CD14-positive monocyte (primary cell): ENCODE measurements at regions not wholly inside any gene's neighbourhood (a gene's known extent, or its start where the extent isn't known, plus 50 kb on each side); places are given as distances from the start of the nearest gene placed in this dataset.

ENCODE experiments used
- DNase-seq, 3 donors: peaks; one replicate each; pipeline ENCODE4 v3.0.0-alpha.2; 2011 to 2022
- H2AFZ ChIP-seq: 2 replicates; pipeline ENCODE4 v1.6.0; 2012; ENCODE audit warnings: mild to moderate bottlenecking, low read depth, low read length, inconsistent platforms; ENCODE audit not compliant: insufficient read depth, poor library complexity, severe bottlenecking
- H3K27ac ChIP-seq, 2 donors: 1 replicate in 1 of 2; 2 replicates in 1 of 2; pipeline ENCODE4 v1.5.1; 2012 to 2013; ENCODE audit warnings: low read length in 2 of 2, control low read depth in 1 of 2, inconsistent platforms in 1 of 2, low read depth in 1 of 2, mild to moderate bottlenecking in 1 of 2
- H3K27me3 ChIP-seq, 2 donors: one replicate each; pipeline versions ENCODE4 v1.6.0 to v1.6.1; 2011 to 2013; ENCODE audit warnings: low read length in 2 of 2; ENCODE audit not compliant: control insufficient read depth in 2 of 2, insufficient read depth in 2 of 2
- H3K36me3 ChIP-seq, 2 donors: replicated peaks in 1 of 2; 1 replicate in 1 of 2; 2 replicates in 1 of 2; pipeline versions ENCODE4 v1.5.1 to v1.6.1; 2012 to 2013; ENCODE audit warnings: low read length in 2 of 2, control low read depth in 1 of 2, inconsistent platforms in 1 of 2, mild to moderate bottlenecking in 1 of 2; ENCODE audit not compliant: insufficient read depth in 2 of 2, control insufficient read depth in 1 of 2
- H3K4me1 ChIP-seq, 2 donors: 1 replicate in 1 of 2; 2 replicates in 1 of 2; pipeline versions ENCODE4 v1.5.1 to v1.6.1; 2012 to 2013; ENCODE audit warnings: low read length in 2 of 2, control low read depth in 1 of 2, inconsistent platforms in 1 of 2, mild to moderate bottlenecking in 1 of 2, moderate library complexity in 1 of 2; ENCODE audit not compliant: insufficient read depth in 2 of 2, control insufficient read depth in 1 of 2
- H3K4me2 ChIP-seq: replicated peaks from 2 replicates; pipeline ENCODE3; 2012; ENCODE audit warnings: low read length, moderate library complexity, mild to moderate bottlenecking; ENCODE audit not compliant: poor library complexity, severe bottlenecking; ENCODE audit errors: extremely low read depth
- H3K4me3 ChIP-seq, 3 experiments: fragments of 200-600 bp in 1 of 3; sonication (generic) in 1 of 3; replicated peaks in 1 of 3; 1 replicate in 2 of 3; 2 replicates in 1 of 3; pipeline ENCODE4 v1.5.1; 2011 to 2013; ENCODE audit warnings: low read length in 3 of 3, mild to moderate bottlenecking in 3 of 3, control low read depth in 2 of 3, low read depth in 2 of 3, inconsistent platforms in 1 of 3, moderate library complexity in 1 of 3
- H3K79me2 ChIP-seq: 2 replicates; pipeline ENCODE4 v1.6.0; 2012; ENCODE audit warnings: mild to moderate bottlenecking, control low read depth, inconsistent platforms, low read length, moderate library complexity; ENCODE audit not compliant: insufficient read depth
- H3K9ac ChIP-seq: 2 replicates; pipeline ENCODE4 v1.6.0; 2017; ENCODE audit warnings: low read length, mild to moderate bottlenecking; ENCODE audit not compliant: insufficient read depth, poor library complexity, severe bottlenecking
- H3K9me3 ChIP-seq, 2 donors: replicated peaks in 1 of 2; 1 replicate in 1 of 2; 2 replicates in 1 of 2; pipeline versions ENCODE4 v1.5.1 to v1.6.1; 2012 to 2013; ENCODE audit warnings: low read length in 2 of 2, control low read depth in 1 of 2; ENCODE audit not compliant: control insufficient read depth in 1 of 2, insufficient read depth in 1 of 2
- H4K20me1 ChIP-seq: 2 replicates; pipeline ENCODE4 v1.6.0; 2012; ENCODE audit warnings: mild to moderate bottlenecking, low read length, control low read depth, moderate library complexity; ENCODE audit not compliant: insufficient read depth
- H3K27ac Mint-ChIP-seq, 7 donors: one replicate each; pipeline ENCODE4 v1.8.0; 2020; ENCODE audit warnings: mild to moderate bottlenecking in 7 of 7, mixed read lengths in 7 of 7, moderate library complexity in 6 of 7, inconsistent platforms in 2 of 7
- H3K27me3 Mint-ChIP-seq, 3 donors: one replicate each; pipeline ENCODE4 v1.8.0; 2021 to 2022; ENCODE audit warnings: low read depth in 3 of 3, mild to moderate bottlenecking in 3 of 3, mixed read lengths in 3 of 3, moderate library complexity in 3 of 3, inconsistent platforms in 1 of 3
- H3K36me3 Mint-ChIP-seq, 2 donors: one replicate each; pipeline ENCODE4 v1.8.0; 2020; ENCODE audit warnings: mixed read lengths in 2 of 2, inconsistent platforms in 1 of 2, mild to moderate bottlenecking in 1 of 2
- H3K4me1 Mint-ChIP-seq: one replicate; pipeline ENCODE4 v1.8.0; 2020; ENCODE audit warnings: mild to moderate bottlenecking, mixed read lengths
- H3K4me3 Mint-ChIP-seq, 2 donors: one replicate each; pipeline ENCODE4 v1.8.0; 2020; ENCODE audit warnings: mild to moderate bottlenecking in 2 of 2, mixed read lengths in 2 of 2, moderate library complexity in 1 of 2
- H3K9me3 Mint-ChIP-seq, 7 donors: one replicate each; pipeline ENCODE4 v1.8.0; 2020 to 2022; ENCODE audit warnings: mixed read lengths in 7 of 7, mild to moderate bottlenecking in 6 of 7, moderate library complexity in 6 of 7, inconsistent platforms in 2 of 7
- WGBS: methylation state at CpG from one replicate; pipeline ENCODE4 v1.1.5; 2013; ENCODE audit warnings: missing lambda C conversion rate; ENCODE audit not compliant: insufficient coverage; 5-methylcytosine and 5-hydroxymethylcytosine counted together
- intact Hi-C, 2 donors: fragments of 100-400 bp; cut with micrococcal nuclease; formaldehyde crosslinking; loops; one replicate each; pipeline versions ENCODE4 v1.15.0 to v1.15.1; 2023
- TF ChIP-seq, protein P1 (sequence below): fragments of 200-600 bp; IDR thresholded peaks from one replicate; pipeline ENCODE4 v1.8.0; 2022; ENCODE audit warnings: antibody characterized with exemption, mild to moderate bottlenecking

DNA sequence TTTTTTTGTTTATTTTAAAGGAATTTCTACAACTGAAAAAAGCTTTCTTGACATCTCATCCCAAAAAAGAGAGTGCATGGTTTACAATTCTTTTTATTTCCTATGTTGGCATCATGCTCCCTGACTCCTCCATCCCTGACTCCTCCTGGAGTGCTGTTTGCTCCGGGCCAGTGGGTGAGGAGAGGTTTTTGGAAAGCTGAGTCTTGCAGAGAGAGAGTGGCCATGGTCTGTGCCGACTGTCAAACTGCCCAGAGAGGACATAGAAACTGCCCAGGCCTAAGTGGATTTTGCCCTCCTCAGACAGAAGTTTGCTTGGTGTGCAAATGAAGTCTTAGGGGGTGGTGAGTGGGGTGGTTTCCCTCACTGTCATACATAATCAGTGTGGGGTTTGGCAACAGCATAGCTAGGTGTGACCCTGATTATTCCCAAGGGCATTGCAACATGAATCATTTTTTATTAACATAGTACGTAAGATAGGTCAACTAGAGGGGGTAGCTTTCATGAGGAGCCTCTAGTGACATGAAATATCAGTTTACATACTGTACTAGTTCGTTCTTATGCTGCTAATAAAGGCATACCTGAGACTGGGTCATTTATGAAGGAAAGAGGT is 179.8 kb upstream of the UBL3 start:
- Mint-ChIP-seq H3K4me1 (peaks cover 11% of the 10 kb centered on the region), H3K9me3 (peaks cover 0 to 1% (median 0%) of the 10 kb centered on the region in 7 donors), H3K36me3 (no peaks in the 10 kb centered on the region), H3K27ac (no peak overlapping the region), H3K4me3 (no peak overlapping the region), H3K27me3 (peaks cover 0 to 11% (median 0%) of the 10 kb centered on the region in 3 donors)
- TF ChIP-seq, protein P1, sequence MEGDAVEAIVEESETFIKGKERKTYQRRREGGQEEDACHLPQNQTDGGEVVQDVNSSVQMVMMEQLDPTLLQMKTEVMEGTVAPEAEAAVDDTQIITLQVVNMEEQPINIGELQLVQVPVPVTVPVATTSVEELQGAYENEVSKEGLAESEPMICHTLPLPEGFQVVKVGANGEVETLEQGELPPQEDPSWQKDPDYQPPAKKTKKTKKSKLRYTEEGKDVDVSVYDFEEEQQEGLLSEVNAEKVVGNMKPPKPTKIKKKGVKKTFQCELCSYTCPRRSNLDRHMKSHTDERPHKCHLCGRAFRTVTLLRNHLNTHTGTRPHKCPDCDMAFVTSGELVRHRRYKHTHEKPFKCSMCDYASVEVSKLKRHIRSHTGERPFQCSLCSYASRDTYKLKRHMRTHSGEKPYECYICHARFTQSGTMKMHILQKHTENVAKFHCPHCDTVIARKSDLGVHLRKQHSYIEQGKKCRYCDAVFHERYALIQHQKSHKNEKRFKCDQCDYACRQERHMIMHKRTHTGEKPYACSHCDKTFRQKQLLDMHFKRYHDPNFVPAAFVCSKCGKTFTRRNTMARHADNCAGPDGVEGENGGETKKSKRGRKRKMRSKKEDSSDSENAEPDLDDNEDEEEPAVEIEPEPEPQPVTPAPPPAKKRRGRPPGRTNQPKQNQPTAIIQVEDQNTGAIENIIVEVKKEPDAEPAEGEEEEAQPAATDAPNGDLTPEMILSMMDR: no peak
- intact Hi-C loops: no loop called here
- no peaks in the 10 kb centered on the region for H3K79me2 ChIP-seq
- no peak overlapping the region for H3K27ac ChIP-seq
- H3K9ac ChIP-seq: no peak overlapping the region
- WGBS: 77% methylated on average over 2 of the region's 4 CpGs
- H3K36me3 ChIP-seq: no peaks in the 10 kb centered on the region
- H3K4me1 ChIP-seq: no peaks in the 10 kb centered on the region
- no peak overlapping the region for H3K4me3 ChIP-seq
- no peaks in the 10 kb centered on the region for H4K20me1 ChIP-seq
- H3K9me3 ChIP-seq: no peaks in the 10 kb centered on the region
- DNase-seq: no peak
- H3K4me2 ChIP-seq: no peak overlapping the region
- H2AFZ ChIP-seq: no peak overlapping the region
- no peaks in the 10 kb centered on the region for H3K27me3 ChIP-seq

DNA sequence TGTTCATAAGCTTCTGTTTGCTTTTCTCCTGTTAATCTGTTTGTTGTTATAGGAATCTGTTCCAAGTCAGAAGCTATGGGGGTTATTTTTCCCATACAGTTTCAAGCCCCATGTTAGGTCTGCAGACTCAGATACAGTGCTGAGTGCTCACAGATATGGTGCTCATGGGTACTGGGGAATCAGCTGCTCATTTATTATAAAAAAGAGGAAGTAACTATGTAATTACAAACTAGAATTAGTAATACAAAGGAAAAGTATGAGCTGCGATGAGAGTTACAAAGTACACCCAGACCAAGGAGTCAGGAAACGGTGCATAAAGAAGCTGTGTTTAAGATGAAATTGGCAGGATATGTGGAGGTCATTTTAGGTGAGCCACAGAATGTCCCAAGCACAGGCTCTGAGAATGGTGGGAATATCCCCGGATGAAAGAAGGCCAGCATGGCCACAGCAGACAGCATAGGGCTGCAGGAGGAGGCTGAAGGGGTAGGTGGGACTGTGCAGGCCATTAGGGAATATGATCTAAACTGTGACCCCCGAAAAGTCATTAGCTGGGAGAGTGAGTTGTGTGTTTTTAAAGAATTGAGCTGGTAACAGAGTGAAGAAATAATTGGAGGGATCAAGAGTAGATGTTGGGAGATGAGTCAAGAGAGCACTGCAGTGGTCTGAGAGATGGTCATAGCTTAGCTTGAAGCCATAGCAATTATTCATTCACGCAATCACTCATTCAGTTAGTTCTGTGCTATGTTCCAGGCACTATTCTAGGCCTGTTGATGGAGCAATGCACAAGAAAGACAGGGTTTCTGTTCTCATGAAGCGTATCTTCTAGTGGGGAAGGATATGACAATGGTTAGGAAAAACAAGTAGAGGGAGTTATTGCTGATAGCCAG is 177.4 kb upstream of the UBL3 start:
- H3K9me3 Mint-ChIP-seq: peaks cover 0 to 2% (median 0%) of the 10 kb centered on the region in 7 donors
- DNase-seq: no peak

More for the DNA sequence above, 177.4 kb upstream of the UBL3 start:
- Histone ChIP-seq H3K27me3 (no peaks in the 10 kb centered on the region), H3K9ac (no peak overlapping the region), H3K9me3 (no peaks in the 10 kb centered on the region), H3K4me2 (no peak overlapping the region), H3K4me1 (no peaks in the 10 kb centered on the region), H3K4me3 (no peak overlapping the region), H3K27ac (no peak overlapping the region), H4K20me1 (no peaks in the 10 kb centered on the region), H3K79me2 (no peaks in the 10 kb centered on the region), H3K36me3 (no peaks in the 10 kb centered on the region), H2AFZ (no peak overlapping the region)
- Mint-ChIP-seq H3K36me3 (no peaks in the 10 kb centered on the region), H3K27me3 (peaks cover 0 to 11% (median 0%) of the 10 kb centered on the region in 3 donors), H3K27ac (no peak overlapping the region), H3K4me3 (no peak overlapping the region), H3K4me1 (no peaks in the 10 kb centered on the region)
- intact Hi-C loops: no loop called here
- WGBS: 51% methylated on average over 5 of the region's 6 CpGs
- TF ChIP-seq, protein P1: no peak
